ENCODE measurements at regions not wholly inside any gene's neighbourhood (a gene's known extent, or its start where the extent isn't known, plus 50 kb on each side); places are given as distances from the start of the nearest gene placed in this dataset.

DNA sequence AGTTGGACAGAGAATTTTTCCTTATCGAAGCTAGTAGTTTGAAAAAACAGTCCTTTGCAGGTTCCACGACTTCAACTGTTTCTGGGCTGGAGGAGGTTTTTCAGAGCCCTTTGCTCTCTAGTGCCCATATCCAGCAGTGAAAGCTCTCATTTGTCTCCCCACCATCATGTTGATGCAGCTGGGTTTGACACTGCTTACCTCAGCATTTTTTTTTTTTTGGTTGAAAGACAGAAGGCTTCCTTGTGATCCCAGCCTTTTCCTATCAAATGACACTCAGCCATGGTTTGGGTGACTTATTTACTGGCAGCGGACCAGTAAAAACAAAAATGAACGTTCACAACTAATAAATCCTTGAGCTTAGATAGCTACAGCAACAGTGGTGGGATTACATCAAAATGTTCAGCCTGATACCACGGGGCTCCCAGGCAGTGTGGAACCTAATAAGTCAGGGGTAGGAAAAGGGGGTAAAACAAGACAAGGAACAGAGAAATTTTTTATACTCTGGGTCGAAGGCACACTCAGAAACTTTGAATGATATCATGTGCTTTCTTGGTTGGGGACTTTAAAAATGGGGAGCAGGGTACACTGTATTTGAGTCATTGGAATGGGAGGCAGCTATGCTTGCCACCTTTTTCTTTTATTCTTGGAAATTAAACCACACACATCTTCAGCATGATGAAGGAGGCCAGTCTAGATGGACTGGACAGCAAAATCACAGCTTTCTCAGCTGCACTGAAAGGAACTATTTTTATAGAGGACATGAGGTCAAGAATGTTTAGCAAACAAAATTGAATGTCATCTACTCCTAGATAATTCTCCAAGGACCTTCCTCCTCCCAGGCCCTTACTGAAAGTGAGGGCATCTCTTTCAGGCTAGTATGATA lies 308.9 kb upstream of the MPDZ start:
- Histone ChIP-seq H3K27me3 (ENCODE audit: control insufficient read depth in 2 of 2, insufficient read depth in 2 of 2, low read length in 2 of 2) (no peaks in the 10 kb centered on the region), H3K9me3 (ENCODE audit: control insufficient read depth in 2 of 2, low read length in 2 of 2) (no peaks in the 10 kb centered on the region), H3K27ac (ENCODE audit: low read depth in 2 of 2, low read length in 2 of 2) (no peak overlapping the region), H3K9ac (ENCODE audit: low read depth in 1 of 2, low read length in 2 of 2) (no peak overlapping the region), H3K36me3 (ENCODE audit: control insufficient read depth in 2 of 2, insufficient read depth in 2 of 2, low read length in 2 of 2) (no peaks in the 10 kb centered on the region), H3K4me3 (ENCODE audit: low read length in 2 of 2) (no peak overlapping the region), H3K4me1 (ENCODE audit: control insufficient read depth in 2 of 2, insufficient read depth in 2 of 2, low read length in 2 of 2) (no peaks in the 10 kb centered on the region)

DNA sequence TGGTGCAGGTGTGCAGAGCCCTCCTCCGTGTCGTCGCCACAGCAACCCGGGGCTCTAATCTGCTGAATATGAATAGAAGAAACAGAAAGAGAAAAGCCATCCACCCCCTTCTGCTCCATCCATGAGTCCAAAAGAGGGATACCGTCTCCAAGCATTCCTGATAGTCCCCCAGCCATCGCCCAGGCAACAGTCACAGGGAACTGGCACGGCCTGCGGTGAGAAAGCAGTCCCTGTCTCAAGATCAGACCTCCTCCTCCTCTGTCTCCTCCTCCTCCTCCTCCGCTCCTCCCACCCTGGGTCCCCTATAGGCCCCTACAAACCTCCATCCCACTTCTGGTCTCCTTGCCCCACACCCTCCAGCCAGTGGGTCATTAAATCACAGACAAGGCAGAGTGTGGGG lies 308.1 kb upstream of the MPDZ start:
- Histone ChIP-seq H3K4me3 (ENCODE audit: low read length in 2 of 2) (no peak overlapping the region), H3K9ac (ENCODE audit: low read depth in 1 of 2, low read length in 2 of 2) (no peak overlapping the region)

DNA sequence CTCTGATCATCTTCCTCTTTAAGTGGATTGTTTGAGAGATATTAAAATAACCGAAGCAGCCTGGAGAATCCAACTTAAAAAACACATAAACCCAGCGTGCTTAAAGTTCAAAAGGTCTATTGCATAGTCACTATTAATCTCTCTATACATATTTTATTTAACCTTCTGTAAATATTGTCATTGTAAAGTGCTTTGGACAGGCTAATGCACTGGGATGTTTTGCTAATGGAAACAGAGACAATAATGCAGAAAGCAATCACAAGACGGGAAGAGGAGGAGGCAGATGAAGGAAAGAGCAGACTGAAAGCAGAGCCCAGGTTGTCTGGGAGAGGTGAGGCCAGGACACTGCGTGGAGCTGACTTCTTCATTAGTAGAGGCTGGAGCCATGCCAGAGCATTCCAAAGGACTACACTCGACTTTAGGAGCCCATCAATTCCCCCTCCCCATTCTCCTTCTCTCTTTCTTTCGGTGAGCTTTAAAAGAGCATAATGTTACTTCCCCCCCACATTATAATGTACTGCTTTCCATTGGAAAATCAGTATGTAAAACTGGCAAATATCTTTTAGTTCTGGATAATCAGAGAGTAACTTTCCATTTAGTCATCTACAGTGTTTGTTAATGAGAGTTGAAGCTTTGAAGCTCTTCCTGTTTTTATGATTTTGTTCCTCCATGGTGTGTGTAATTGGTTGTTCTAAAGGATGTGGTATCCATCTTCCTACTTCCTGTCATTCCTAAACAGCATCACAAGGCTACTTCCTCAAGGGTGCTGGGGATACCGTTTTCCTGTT lies 307.3 kb upstream of the MPDZ start:
- Histone ChIP-seq H3K9ac (ENCODE audit: low read depth in 1 of 2, low read length in 2 of 2) (no peak overlapping the region), H3K27ac (ENCODE audit: low read depth in 2 of 2, low read length in 2 of 2) (no peak overlapping the region), H3K9me3 (ENCODE audit: control insufficient read depth in 2 of 2, low read length in 2 of 2) (no peaks in the 10 kb centered on the region), H3K4me3 (ENCODE audit: low read length in 2 of 2) (no peak overlapping the region), H3K36me3 (ENCODE audit: control insufficient read depth in 2 of 2, insufficient read depth in 2 of 2, low read length in 2 of 2) (no peaks in the 10 kb centered on the region), H3K27me3 (ENCODE audit: control insufficient read depth in 2 of 2, insufficient read depth in 2 of 2, low read length in 2 of 2) (no peaks in the 10 kb centered on the region), H3K4me1 (ENCODE audit: control insufficient read depth in 2 of 2, insufficient read depth in 2 of 2, low read length in 2 of 2) (no peaks in the 10 kb centered on the region)

More for the DNA sequence above, 308.1 kb upstream of the MPDZ start:
- no peaks in the 10 kb centered on the region for H3K36me3 ChIP-seq (ENCODE audit: control insufficient read depth in 2 of 2, insufficient read depth in 2 of 2, low read length in 2 of 2)
- H3K27me3 ChIP-seq (ENCODE audit: control insufficient read depth in 2 of 2, insufficient read depth in 2 of 2, low read length in 2 of 2) = no peaks in the 10 kb centered on the region
- H3K4me1 ChIP-seq (ENCODE audit: control insufficient read depth in 2 of 2, insufficient read depth in 2 of 2, low read length in 2 of 2) = no peaks in the 10 kb centered on the region
- H3K9me3 ChIP-seq (ENCODE audit: control insufficient read depth in 2 of 2, low read length in 2 of 2) = no peaks in the 10 kb centered on the region
- H3K27ac ChIP-seq (ENCODE audit: low read depth in 2 of 2, low read length in 2 of 2) = no peak overlapping the region

DNA sequence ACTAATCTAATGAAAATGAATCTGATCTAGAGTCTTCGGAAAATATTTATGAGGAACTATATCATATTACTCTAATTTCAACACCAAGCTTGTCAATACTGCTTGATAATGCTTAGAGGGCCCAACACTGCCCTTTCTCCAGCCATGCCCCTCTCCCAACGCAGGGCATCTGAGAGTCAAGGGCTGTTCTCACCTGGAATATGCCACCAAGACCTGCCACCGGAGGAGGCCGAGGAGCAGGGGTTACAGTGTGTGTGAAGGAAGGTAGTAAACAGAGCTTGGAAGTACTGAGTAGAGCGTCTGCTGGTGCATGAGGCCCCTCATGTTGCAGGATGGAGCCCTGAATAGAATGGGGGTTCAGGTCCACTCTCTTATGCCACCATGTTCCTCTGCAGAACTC lies 301.3 kb upstream of the MPDZ start:
- H3K9me3 ChIP-seq (ENCODE audit: control insufficient read depth in 2 of 2, low read length in 2 of 2) = no peaks in the 10 kb centered on the region
- no peak overlapping the region for H3K4me3 ChIP-seq (ENCODE audit: low read length in 2 of 2)
- no peaks in the 10 kb centered on the region for H3K4me1 ChIP-seq (ENCODE audit: control insufficient read depth in 2 of 2, insufficient read depth in 2 of 2, low read length in 2 of 2)
- H3K27ac ChIP-seq (ENCODE audit: low read depth in 2 of 2, low read length in 2 of 2) = no peak overlapping the region
- H3K9ac ChIP-seq (ENCODE audit: low read depth in 1 of 2, low read length in 2 of 2) = no peak overlapping the region
- H3K27me3 ChIP-seq (ENCODE audit: control insufficient read depth in 2 of 2, insufficient read depth in 2 of 2, low read length in 2 of 2) = no peaks in the 10 kb centered on the region
- H3K36me3 ChIP-seq (ENCODE audit: control insufficient read depth in 2 of 2, insufficient read depth in 2 of 2, low read length in 2 of 2) = no peaks in the 10 kb centered on the region

DNA sequence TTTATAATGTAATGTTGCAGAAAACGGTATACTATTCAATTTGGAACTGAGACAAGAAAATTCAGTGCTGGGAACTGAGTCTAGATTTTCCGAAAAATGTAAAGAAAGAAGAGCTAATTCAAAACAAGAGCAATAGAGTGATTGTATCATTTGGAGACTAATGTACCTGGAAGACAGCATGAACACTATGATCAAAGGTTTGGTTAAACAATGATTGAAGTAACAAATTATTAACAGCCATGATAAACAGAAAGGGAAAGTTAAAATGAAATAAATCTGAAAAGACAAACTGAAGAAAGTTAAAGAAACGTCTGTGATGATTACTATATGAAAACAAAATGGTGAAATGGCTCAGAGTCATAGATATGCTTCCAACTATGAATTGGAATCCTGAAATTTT lies 300.6 kb upstream of the MPDZ start:
- H3K36me3 ChIP-seq (ENCODE audit: control insufficient read depth in 2 of 2, insufficient read depth in 2 of 2, low read length in 2 of 2) = no peaks in the 10 kb centered on the region
- H3K27ac ChIP-seq (ENCODE audit: low read depth in 2 of 2, low read length in 2 of 2) = no peak overlapping the region
- H3K4me3 ChIP-seq (ENCODE audit: low read length in 2 of 2) = no peak overlapping the region
- H3K27me3 ChIP-seq (ENCODE audit: control insufficient read depth in 2 of 2, insufficient read depth in 2 of 2, low read length in 2 of 2) = no peaks in the 10 kb centered on the region
- no peaks in the 10 kb centered on the region for H3K4me1 ChIP-seq (ENCODE audit: control insufficient read depth in 2 of 2, insufficient read depth in 2 of 2, low read length in 2 of 2)
- H3K9ac ChIP-seq (ENCODE audit: low read depth in 1 of 2, low read length in 2 of 2) = no peak overlapping the region
- H3K9me3 ChIP-seq (ENCODE audit: control insufficient read depth in 2 of 2, low read length in 2 of 2) = no peaks in the 10 kb centered on the region

DNA sequence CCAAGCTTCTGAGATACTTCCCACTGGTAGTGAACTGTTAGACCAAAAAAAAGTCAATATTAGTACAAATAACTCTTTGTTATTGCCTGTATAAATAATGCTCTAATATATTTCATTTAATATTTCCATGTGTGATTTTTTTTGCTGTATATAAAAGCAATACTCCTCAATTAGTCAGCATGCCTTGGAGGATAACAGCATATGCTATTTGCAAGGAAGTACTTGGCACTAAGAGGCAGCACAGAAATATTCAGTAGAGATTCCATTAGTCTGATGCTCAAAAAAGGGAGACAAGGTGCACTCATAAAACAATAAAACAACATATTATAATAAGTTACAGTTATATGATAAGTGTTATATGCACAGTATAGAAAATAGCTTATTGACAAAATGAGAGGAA lies 296.6 kb upstream of the MPDZ start:
- no peaks in the 10 kb centered on the region for H3K4me1 ChIP-seq (ENCODE audit: control insufficient read depth in 2 of 2, insufficient read depth in 2 of 2, low read length in 2 of 2)
- H3K27ac ChIP-seq (ENCODE audit: low read depth in 2 of 2, low read length in 2 of 2) = no peak overlapping the region
- no peaks in the 10 kb centered on the region for H3K27me3 ChIP-seq (ENCODE audit: control insufficient read depth in 2 of 2, insufficient read depth in 2 of 2, low read length in 2 of 2)
- H3K9me3 ChIP-seq (ENCODE audit: control insufficient read depth in 2 of 2, low read length in 2 of 2) = no peaks in the 10 kb centered on the region
- no peak overlapping the region for H3K9ac ChIP-seq (ENCODE audit: low read depth in 1 of 2, low read length in 2 of 2)
- H3K36me3 ChIP-seq (ENCODE audit: control insufficient read depth in 2 of 2, insufficient read depth in 2 of 2, low read length in 2 of 2) = no peaks in the 10 kb centered on the region
- H3K4me3 ChIP-seq (ENCODE audit: low read length in 2 of 2) = no peak overlapping the region

DNA sequence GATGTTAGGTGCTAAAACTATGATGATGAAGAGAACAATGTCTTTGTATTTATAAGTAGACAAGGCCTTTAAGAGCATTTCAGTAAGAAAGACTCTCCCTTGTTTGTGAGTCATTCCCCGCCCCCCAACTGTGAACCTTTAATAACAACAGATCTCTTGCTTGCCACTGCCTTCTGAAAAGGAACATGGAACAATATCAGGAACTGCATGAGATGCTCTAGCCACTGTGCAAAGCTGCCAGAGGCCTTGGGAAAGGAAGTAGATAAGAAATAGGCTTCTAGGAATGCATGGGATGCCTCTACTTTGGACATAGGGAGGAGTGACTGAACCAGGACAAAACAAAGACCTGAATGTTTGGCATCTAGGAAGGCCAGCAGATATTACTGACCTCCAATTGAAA lies 296.1 kb upstream of the MPDZ start:
- Histone ChIP-seq H3K4me1 (ENCODE audit: control insufficient read depth in 2 of 2, insufficient read depth in 2 of 2, low read length in 2 of 2) (no peaks in the 10 kb centered on the region), H3K36me3 (ENCODE audit: control insufficient read depth in 2 of 2, insufficient read depth in 2 of 2, low read length in 2 of 2) (no peaks in the 10 kb centered on the region), H3K27ac (ENCODE audit: low read depth in 2 of 2, low read length in 2 of 2) (no peak overlapping the region), H3K9ac (ENCODE audit: low read depth in 1 of 2, low read length in 2 of 2) (no peak overlapping the region), H3K4me3 (ENCODE audit: low read length in 2 of 2) (no peak overlapping the region), H3K9me3 (ENCODE audit: control insufficient read depth in 2 of 2, low read length in 2 of 2) (no peaks in the 10 kb centered on the region), H3K27me3 (ENCODE audit: control insufficient read depth in 2 of 2, insufficient read depth in 2 of 2, low read length in 2 of 2) (no peaks in the 10 kb centered on the region)

DNA sequence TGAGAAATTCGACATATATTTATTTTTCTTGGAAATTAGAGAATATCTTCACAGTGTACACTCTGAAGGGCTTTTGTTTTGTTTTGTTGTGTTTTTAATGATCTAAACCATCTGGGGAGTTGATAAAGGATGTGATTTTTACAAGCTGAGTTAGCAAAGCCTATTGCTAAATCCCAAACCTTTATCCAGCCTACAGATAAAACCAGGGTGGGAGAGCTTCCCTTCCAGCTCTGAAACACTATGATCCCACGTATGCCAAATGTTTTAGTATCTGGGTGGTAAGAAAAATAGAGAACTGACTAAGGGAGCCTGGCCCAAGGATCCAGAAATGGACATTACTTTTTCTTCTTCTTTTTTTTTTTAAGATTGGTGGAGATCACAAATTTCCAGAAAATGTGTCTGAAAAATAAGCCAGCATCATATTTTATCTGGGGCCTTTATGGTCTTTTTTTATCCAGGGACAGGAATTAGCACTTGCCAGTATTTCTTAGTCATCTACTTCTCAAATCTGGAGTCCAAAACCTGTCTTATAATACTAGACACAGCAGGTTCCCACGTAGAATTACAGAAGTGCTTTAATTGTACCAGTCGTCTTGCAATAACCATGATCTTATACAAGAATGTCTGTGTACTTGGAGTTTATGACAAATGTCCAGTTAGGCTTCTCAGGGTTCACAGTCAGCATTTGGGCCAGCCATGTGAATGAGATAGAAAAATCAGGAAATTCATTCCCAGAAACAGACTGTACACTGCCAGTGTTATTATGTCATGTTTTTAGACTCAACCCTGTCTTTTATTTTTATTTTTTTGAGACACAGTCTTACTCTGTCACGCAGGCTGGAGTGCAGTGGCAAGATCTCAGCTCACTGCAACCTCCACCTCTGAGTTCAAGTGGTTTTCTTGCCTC lies 290.8 kb upstream of the MPDZ start:
- Histone ChIP-seq H3K27ac (ENCODE audit: low read depth in 2 of 2, low read length in 2 of 2) (no peak overlapping the region), H3K9ac (ENCODE audit: low read depth in 1 of 2, low read length in 2 of 2) (no peak overlapping the region), H3K9me3 (ENCODE audit: control insufficient read depth in 2 of 2, low read length in 2 of 2) (no peaks in the 10 kb centered on the region), H3K36me3 (ENCODE audit: control insufficient read depth in 2 of 2, insufficient read depth in 2 of 2, low read length in 2 of 2) (no peaks in the 10 kb centered on the region), H3K4me3 (ENCODE audit: low read length in 2 of 2) (no peak overlapping the region), H3K27me3 (ENCODE audit: control insufficient read depth in 2 of 2, insufficient read depth in 2 of 2, low read length in 2 of 2) (no peaks in the 10 kb centered on the region), H3K4me1 (ENCODE audit: control insufficient read depth in 2 of 2, insufficient read depth in 2 of 2, low read length in 2 of 2) (no peaks in the 10 kb centered on the region)

DNA sequence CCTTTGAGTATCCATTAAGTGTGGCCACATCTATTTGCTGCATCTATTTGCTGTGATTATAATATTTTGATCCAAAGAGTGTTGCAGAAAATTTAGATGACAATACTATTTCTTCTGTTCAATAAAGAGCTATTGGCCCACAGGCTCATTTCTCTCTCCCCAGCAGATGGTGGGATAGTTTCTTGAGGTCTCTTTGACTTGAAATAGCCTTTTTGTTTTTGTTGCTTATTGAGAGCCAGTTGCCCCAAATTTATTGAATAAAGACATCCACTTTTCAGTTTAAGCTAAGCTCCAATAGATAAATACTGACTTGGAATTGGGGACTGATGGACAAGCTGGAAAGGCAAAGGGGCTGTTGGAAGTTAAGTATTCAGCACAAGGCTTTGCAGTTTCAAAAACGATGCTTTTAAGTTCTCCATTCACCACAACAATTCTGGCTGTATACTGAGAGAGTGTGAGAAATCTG lies 290.1 kb upstream of the MPDZ start:
- Histone ChIP-seq H3K36me3 (ENCODE audit: control insufficient read depth in 2 of 2, insufficient read depth in 2 of 2, low read length in 2 of 2) (no peaks in the 10 kb centered on the region), H3K9me3 (ENCODE audit: control insufficient read depth in 2 of 2, low read length in 2 of 2) (no peaks in the 10 kb centered on the region), H3K27ac (ENCODE audit: low read depth in 2 of 2, low read length in 2 of 2) (no peak overlapping the region), H3K9ac (ENCODE audit: low read depth in 1 of 2, low read length in 2 of 2) (no peak overlapping the region), H3K4me3 (ENCODE audit: low read length in 2 of 2) (no peak overlapping the region), H3K27me3 (ENCODE audit: control insufficient read depth in 2 of 2, insufficient read depth in 2 of 2, low read length in 2 of 2) (no peaks in the 10 kb centered on the region), H3K4me1 (ENCODE audit: control insufficient read depth in 2 of 2, insufficient read depth in 2 of 2, low read length in 2 of 2) (no peaks in the 10 kb centered on the region)

All from mucosa of rectum (tissue), 2 donors.